Testis (tissue), 2 donors: ENCODE measurements at regions not wholly inside any gene's neighbourhood (a gene's known extent, or its start where the extent isn't known, plus 50 kb on each side); places are given as distances from the start of the nearest gene placed in this dataset.
"Not testable (repeated sequence)": the region's sequence is repeated elsewhere in the genome, so short reads cannot be mapped to it uniquely, and the experiment has no call there.

ENCODE experiments used
- POLR2A ChIP-seq: fragments of 450-650 bp; IDR thresholded peaks from one replicate; pipeline ENCODE4 v1.6.1; 2017; ENCODE audit warnings: antibody characterized with exemption, mild to moderate bottlenecking, moderate library complexity
- TF ChIP-seq, protein P1 (sequence below), 3 experiments: fragments of 450-650 bp in 2 of 3; fragments of 200-600 bp in 1 of 3; sonication (generic) in 1 of 3; IDR thresholded peaks; one replicate each; pipeline ENCODE4 v1.5.1; 2016 to 2019; ENCODE audit warnings: antibody characterized with exemption in 3 of 3, mild to moderate bottlenecking in 2 of 3, moderate library complexity in 1 of 3

DNA sequence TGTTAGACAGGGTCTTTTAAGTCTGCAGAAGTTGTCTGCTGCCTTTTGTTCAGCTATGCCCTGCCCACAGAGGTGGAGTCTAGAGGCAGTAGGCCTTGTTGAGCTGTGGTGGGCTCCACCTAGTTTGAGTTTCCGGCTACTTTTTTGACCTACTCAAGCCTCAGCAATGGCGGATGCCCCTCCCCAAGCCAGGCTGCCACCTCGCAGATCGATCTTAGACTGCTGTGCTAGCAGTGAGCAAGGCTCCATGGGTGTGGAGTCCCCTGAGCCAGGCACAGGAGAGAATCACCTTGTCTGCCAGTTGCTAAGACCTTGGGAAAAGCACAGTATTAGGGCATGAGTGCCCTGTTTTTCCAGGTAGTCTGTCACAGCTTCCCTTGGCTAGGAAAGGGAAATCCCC, 664.6 kb upstream of the DPPA4 start:
- TF ChIP-seq, protein P1, sequence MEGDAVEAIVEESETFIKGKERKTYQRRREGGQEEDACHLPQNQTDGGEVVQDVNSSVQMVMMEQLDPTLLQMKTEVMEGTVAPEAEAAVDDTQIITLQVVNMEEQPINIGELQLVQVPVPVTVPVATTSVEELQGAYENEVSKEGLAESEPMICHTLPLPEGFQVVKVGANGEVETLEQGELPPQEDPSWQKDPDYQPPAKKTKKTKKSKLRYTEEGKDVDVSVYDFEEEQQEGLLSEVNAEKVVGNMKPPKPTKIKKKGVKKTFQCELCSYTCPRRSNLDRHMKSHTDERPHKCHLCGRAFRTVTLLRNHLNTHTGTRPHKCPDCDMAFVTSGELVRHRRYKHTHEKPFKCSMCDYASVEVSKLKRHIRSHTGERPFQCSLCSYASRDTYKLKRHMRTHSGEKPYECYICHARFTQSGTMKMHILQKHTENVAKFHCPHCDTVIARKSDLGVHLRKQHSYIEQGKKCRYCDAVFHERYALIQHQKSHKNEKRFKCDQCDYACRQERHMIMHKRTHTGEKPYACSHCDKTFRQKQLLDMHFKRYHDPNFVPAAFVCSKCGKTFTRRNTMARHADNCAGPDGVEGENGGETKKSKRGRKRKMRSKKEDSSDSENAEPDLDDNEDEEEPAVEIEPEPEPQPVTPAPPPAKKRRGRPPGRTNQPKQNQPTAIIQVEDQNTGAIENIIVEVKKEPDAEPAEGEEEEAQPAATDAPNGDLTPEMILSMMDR (IDR thresholded peaks at IDR 0.05), result not testable (repeated sequence)
- not testable (repeated sequence) for TF ChIP-seq POLR2A
